ENCODE measurements at regions not wholly inside any gene's neighbourhood (a gene's known extent, or its start where the extent isn't known, plus 50 kb on each side); places are given as distances from the start of the nearest gene placed in this dataset.

DNA sequence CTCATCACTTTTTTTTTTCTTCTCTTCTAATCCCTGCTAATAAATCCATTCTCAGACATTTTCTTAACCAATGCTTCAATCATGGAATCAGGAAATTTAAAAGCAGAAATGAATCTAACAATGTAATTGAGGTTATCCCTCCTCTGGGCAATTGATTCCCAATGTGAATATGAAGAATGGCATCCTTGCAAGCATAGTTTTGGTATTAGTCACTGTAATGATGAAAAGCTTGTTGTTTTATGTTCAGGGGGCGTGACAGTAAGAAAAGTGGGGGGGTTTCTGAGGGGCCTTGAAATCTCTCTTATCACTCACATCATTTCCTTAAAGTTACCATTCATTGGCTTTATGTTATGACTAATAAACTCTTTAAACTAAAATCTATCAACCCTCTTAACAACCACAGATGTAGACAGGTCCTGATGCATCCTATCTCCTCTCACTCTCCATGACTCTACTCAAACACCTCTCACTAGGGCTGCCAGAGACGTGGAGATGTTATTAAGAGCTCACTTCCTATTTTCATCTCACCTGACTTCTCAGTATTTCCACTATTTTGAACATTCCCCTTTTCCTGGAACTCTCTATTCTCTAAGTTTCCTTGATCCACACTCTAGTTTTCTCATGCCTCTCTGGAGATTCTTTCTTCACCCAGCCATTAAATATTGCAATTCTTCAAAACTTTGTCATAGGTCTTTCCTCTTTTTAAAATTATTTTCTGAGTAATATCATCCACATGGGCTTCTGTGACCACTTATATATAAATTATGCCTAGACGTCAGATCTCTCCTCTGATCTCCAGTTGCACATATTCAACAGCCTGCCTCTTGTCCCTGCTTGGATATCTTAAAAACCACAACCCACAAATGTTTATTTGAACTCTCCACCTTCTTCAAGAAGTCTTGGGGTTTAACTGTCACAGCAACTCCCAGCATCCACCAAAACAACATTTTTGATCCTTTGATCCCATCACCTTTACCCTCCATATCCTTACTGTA is 332.9 kb downstream of the CDH2 start:
- DNase-seq = no peak
- TF ChIP-seq POLR2A (IDR thresholded peaks at IDR 0.05) = no peak
- TF ChIP-seq, protein P1, sequence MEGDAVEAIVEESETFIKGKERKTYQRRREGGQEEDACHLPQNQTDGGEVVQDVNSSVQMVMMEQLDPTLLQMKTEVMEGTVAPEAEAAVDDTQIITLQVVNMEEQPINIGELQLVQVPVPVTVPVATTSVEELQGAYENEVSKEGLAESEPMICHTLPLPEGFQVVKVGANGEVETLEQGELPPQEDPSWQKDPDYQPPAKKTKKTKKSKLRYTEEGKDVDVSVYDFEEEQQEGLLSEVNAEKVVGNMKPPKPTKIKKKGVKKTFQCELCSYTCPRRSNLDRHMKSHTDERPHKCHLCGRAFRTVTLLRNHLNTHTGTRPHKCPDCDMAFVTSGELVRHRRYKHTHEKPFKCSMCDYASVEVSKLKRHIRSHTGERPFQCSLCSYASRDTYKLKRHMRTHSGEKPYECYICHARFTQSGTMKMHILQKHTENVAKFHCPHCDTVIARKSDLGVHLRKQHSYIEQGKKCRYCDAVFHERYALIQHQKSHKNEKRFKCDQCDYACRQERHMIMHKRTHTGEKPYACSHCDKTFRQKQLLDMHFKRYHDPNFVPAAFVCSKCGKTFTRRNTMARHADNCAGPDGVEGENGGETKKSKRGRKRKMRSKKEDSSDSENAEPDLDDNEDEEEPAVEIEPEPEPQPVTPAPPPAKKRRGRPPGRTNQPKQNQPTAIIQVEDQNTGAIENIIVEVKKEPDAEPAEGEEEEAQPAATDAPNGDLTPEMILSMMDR (IDR thresholded peaks at IDR 0.05) = no peak
- intact Hi-C loops (cut with DNase I) = no loop called here
- no peak overlapping the region for H3K27ac ChIP-seq
- H3K4me1 ChIP-seq = no peaks in the 10 kb centered on the region
- ATAC-seq = no peak
- H3K9me3 ChIP-seq = peaks cover 0 to 13% (median 0%) of the 10 kb centered on the region in 12 donors
- no peaks in the 10 kb centered on the region for H3K36me3 ChIP-seq
- WGBS, 4 donors = 22 to 49% (median 36%) methylated on average over 2 to 3 of the region's 3 CpGs
- H3K27me3 ChIP-seq = no peaks in the 10 kb centered on the region
- H3K4me3 ChIP-seq = no peak overlapping the region

- Histone ChIP-seq H3K4me1 (no peaks in the 10 kb centered on the region), H3K27me3 (no peaks in the 10 kb centered on the region), H3K36me3 (no peaks in the 10 kb centered on the region), H3K27ac (no peak overlapping the region), H3K9me3 (peaks cover 0 to 13% (median 0%) of the 10 kb centered on the region in 12 donors), H3K4me3 (no peak overlapping the region)
- no peak for ATAC-seq
- WGBS, 4 donors = 13 to 59% (median 37%) methylated on average over 2 of the region's 2 CpGs
- TF ChIP-seq POLR2A (IDR thresholded peaks at IDR 0.05) = no peak
- TF ChIP-seq, protein P1 (IDR thresholded peaks at IDR 0.05) = no peak
- DNase-seq = no peak
- intact Hi-C loops (cut with DNase I) = loop anchor here in 1 of 10 donors (10.0 kb wide), 1 partner anchor 56 kb away; no protein-coding TSS in a partner anchor
Measured at GRCh38 chr18:27839141-27839540, 337.8 kb downstream of the CDH2 start.

DNA sequence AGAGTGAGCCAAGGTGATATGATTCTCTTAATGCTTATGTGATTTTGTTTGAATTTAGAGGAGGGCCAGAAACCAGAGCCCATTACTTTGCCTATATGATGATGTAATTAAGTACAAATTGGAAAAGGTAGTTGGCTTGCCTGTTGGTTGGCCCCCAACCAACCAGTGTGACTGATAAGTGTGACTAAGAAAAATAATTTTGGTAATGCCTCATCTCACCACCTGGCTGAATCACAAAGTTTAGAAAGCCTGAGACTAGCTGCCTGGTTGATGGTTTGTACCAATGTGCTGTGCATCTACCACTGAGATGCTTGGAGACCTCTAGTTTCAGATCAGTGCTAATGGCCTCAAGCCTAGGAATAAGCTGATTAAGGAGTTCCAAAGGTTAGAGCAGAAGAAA is 338.7 kb downstream of the CDH2 start:
- Histone ChIP-seq H3K36me3 (no peaks in the 10 kb centered on the region), H3K27me3 (no peaks in the 10 kb centered on the region), H3K4me1 (no peaks in the 10 kb centered on the region), H3K4me3 (no peak overlapping the region), H3K9me3 (peaks cover 0 to 13% (median 0%) of the 10 kb centered on the region in 12 donors), H3K27ac (no peak overlapping the region)
- DNase-seq = no peak
- intact Hi-C loops (cut with DNase I) = loop anchor here in 1 of 10 donors (10.0 kb wide), 1 partner anchor 57 kb away; no protein-coding TSS in a partner anchor
- TF ChIP-seq POLR2A (IDR thresholded peaks at IDR 0.05) = no peak
- TF ChIP-seq, protein P1 (IDR thresholded peaks at IDR 0.05) = no peak
- ATAC-seq = no peak

GRCh38 chr18:27826101-27826500 is 350.8 kb downstream of the CDH2 start:
- intact Hi-C loops (cut with DNase I) = no loop called here
- Histone ChIP-seq H3K9me3 (peaks cover 0 to 9% (median 0%) of the 10 kb centered on the region in 12 donors), H3K27ac (no peak overlapping the region), H3K36me3 (no peaks in the 10 kb centered on the region), H3K4me1 (no peaks in the 10 kb centered on the region), H3K4me3 (no peak overlapping the region), H3K27me3 (no peaks in the 10 kb centered on the region)
- ATAC-seq = no peak
- TF ChIP-seq POLR2A (IDR thresholded peaks at IDR 0.05) = no peak
- TF ChIP-seq, protein P1 (IDR thresholded peaks at IDR 0.05) = no peak
- 85 to 91% (median 89%) methylated on average over 2 of the region's 2 CpGs for WGBS, 4 donors
- DNase-seq = no peak
